Uterus (tissue), 3 donors: ENCODE measurements at regions not wholly inside any gene's neighbourhood (a gene's known extent, or its start where the extent isn't known, plus 50 kb on each side); places are given as distances from the start of the nearest gene placed in this dataset.

Source experiments
- DNase-seq, 2 donors: peaks; one replicate each; pipeline ENCODE4 v3.0.0-alpha.2; 2019 to 2020
- H3K27ac ChIP-seq, 2 donors: fragments of 200-600 bp; sonication (generic); 1 replicate in 1 of 2; 2 replicates in 1 of 2; pipeline ENCODE4 v1.5.1; 2016 to 2018
- H3K27me3 ChIP-seq, 2 donors: fragments of 200-600 bp; sonication (generic); one replicate each; pipeline ENCODE4 v1.5.1; 2018 to 2019; ENCODE audit warnings: control low read depth in 1 of 2
- H3K36me3 ChIP-seq, 2 donors: fragments of 200-600 bp; sonication (generic); one replicate each; pipeline ENCODE4 v1.5.1; 2019; ENCODE audit warnings: control low read depth in 1 of 2
- H3K4me1 ChIP-seq, 2 donors: fragments of 200-600 bp; sonication (generic); one replicate each; pipeline ENCODE4 v1.5.1; 2018 to 2019; ENCODE audit warnings: control low read depth in 1 of 2
- H3K4me3 ChIP-seq, 2 donors: fragments of 200-600 bp; sonication (generic); 1 replicate in 1 of 2; 2 replicates in 1 of 2; pipeline ENCODE4 v1.5.1; 2018 to 2019; ENCODE audit warnings: mild to moderate bottlenecking in 1 of 2
- H3K9me3 ChIP-seq, 2 donors: fragments of 200-600 bp; sonication (generic); one replicate each; pipeline ENCODE4 v1.5.1; 2019; ENCODE audit warnings: control low read depth in 1 of 2
- CTCF ChIP-seq, 4 experiments: fragments of 200-600 bp in 2 of 4; fragments of 450-650 bp in 2 of 4; sonication (generic) in 2 of 4; IDR thresholded peaks; one replicate each; pipeline ENCODE4 v1.5.1; 2016 to 2019; ENCODE audit warnings: antibody characterized with exemption in 4 of 4, mild to moderate bottlenecking in 2 of 4, moderate library complexity in 1 of 4
- POLR2A ChIP-seq, 2 donors: fragments of 450-650 bp; IDR thresholded peaks; one replicate each; pipeline ENCODE4 v1.6.1; 2016; ENCODE audit warnings: antibody characterized with exemption in 2 of 2, mild to moderate bottlenecking in 1 of 2, moderate library complexity in 1 of 2
- intact Hi-C: fragments of 100-400 bp; cut with DNase I; formaldehyde crosslinking; loops from one replicate; pipeline ENCODE4 v1.15.1; 2023; ENCODE audit warnings: low total_unique reads
- donor health status: DM: yes; HTN: yes; CAD: no.

- Histone ChIP-seq H3K9me3 (no peaks in the 10 kb centered on the region), H3K27me3 (no peaks in the 10 kb centered on the region), H3K27ac (no peak overlapping the region), H3K36me3 (no peaks in the 10 kb centered on the region), H3K4me3 (no peak overlapping the region), H3K4me1 (no peaks in the 10 kb centered on the region)
- TF ChIP-seq POLR2A (IDR thresholded peaks at IDR 0.05) = no peak
- DNase-seq = no peak
- intact Hi-C loops = no loop called here
These were observed 286.3 kb downstream of the POU4F1 start for GRCh38 chr13:78317030-78317429.

GRCh38 chr13:78309497-78310180 is 293.7 kb downstream of the POU4F1 start:
- TF ChIP-seq CTCF (IDR thresholded peaks at IDR 0.05) (no peak), POLR2A (IDR thresholded peaks at IDR 0.05) (no peak)
- no peak for DNase-seq

GRCh38 chr13:78306519-78307206 is 296.7 kb downstream of the POU4F1 start:
- no peaks in the 10 kb centered on the region for H3K36me3 ChIP-seq
- no peaks in the 10 kb centered on the region for H3K4me1 ChIP-seq
- H3K27me3 ChIP-seq = no peaks in the 10 kb centered on the region
- no peak for DNase-seq
- intact Hi-C loops = no loop called here
- no peaks in the 10 kb centered on the region for H3K9me3 ChIP-seq
- TF ChIP-seq CTCF (IDR thresholded peaks at IDR 0.05) (no peak), POLR2A (IDR thresholded peaks at IDR 0.05) (no peak)
- no peak overlapping the region for H3K27ac ChIP-seq
- H3K4me3 ChIP-seq = no peak overlapping the region

More at GRCh38 chr13:78309497-78310180, 293.7 kb downstream of the POU4F1 start:
- H3K27me3 ChIP-seq = no peaks in the 10 kb centered on the region
- no peaks in the 10 kb centered on the region for H3K9me3 ChIP-seq
- H3K27ac ChIP-seq = no peak overlapping the region
- no peaks in the 10 kb centered on the region for H3K4me1 ChIP-seq
- intact Hi-C loops = no loop called here
- no peak overlapping the region for H3K4me3 ChIP-seq
- H3K36me3 ChIP-seq = no peaks in the 10 kb centered on the region

- H3K4me1 ChIP-seq = no peaks in the 10 kb centered on the region
These were observed 298.2 kb downstream of the POU4F1 start for GRCh38 chr13:78305171-78305570.

GRCh38 chr13:78299832-78300623 is 303.3 kb downstream of the POU4F1 start:
- Histone ChIP-seq H3K27ac (no peak overlapping the region), H3K36me3 (no peaks in the 10 kb centered on the region), H3K9me3 (no peaks in the 10 kb centered on the region), H3K4me1 (no peaks in the 10 kb centered on the region), H3K27me3 (no peaks in the 10 kb centered on the region), H3K4me3 (no peak overlapping the region)
- DNase-seq = no peak
- TF ChIP-seq CTCF (IDR thresholded peaks at IDR 0.05) (no peak), POLR2A (IDR thresholded peaks at IDR 0.05) (no peak)
- intact Hi-C loops = no loop called here

More at GRCh38 chr13:78305171-78305570, 298.2 kb downstream of the POU4F1 start:
- Histone ChIP-seq H3K27ac (no peak overlapping the region), H3K9me3 (no peaks in the 10 kb centered on the region), H3K27me3 (no peaks in the 10 kb centered on the region), H3K36me3 (no peaks in the 10 kb centered on the region), H3K4me3 (no peak overlapping the region)
- no peak for DNase-seq
- intact Hi-C loops = no loop called here
- TF ChIP-seq CTCF (IDR thresholded peaks at IDR 0.05) = no peak
- no peak for TF ChIP-seq POLR2A (IDR thresholded peaks at IDR 0.05)
